HG03159 (cell line): ENCODE measurements at regions not wholly inside any gene's neighbourhood (a gene's known extent, or its start where the extent isn't known, plus 50 kb on each side); places are given as distances from the start of the nearest gene placed in this dataset.
A peak's percentile ranks its signal among the peaks of the same experiment; 100 is the strongest.
"Not testable (repeated sequence)": the region's sequence is repeated elsewhere in the genome, so short reads cannot be mapped to it uniquely, and the experiment has no call there.

ENCODE experiments used
- ATAC-seq: cut with Tn5 transposase; IDR thresholded peaks from one replicate; pipeline ENCODE4 v1.9.1; 2021; ENCODE audit warnings: mild to moderate bottlenecking, moderate library complexity; ENCODE audit not compliant: unreplicated experiment

DNA sequence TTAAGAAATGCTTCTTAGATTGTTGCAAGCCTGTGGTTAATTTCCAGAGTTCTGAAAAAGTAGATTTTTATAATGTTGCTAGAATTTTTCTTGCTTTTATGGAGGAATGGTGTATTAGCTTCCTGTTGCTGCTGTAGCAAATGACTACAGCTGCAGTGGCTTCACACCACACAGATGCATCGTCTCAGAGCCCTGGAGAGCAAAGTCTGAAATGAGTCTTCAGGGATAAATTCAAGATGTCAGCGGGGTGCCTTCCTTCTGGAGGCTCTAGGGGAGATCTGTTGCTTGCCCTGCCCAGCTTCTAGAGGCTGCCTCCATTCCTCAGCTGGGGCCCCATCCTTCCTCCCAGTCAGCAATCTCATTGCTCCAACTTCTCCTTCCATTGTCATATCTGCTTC lies 187.8 kb downstream of the ZNF516 start:
- no peak for ATAC-seq

DNA sequence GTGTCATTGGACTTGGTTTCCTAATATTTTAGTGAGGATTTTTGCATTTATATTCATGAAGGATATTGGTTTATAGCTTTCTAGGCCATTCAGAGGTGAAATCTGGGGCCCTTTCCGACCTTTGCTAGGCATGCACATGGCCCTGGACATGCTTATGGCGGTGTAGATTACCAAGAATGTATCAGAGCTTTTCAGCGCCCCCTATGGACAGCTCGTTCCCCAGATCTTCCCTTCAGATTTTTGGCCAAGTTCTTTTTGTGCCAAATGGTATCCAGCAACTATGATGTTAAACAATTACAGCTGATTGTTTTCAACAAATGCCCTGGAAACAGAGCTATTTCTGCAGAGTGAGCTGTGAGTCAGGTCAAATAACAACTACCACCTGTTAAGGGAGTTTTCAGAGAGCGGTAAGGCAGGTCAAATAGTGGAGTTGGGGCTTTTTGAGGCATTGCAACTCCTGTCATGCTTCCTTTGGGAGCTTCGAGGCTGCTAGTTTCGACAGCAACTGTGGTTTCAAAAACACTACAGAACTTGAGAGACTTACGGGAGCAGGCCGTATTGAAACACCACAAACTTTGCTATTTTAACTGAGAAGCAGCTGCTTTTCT lies 188.3 kb downstream of the ZNF516 start:
- ATAC-seq: no peak

DNA sequence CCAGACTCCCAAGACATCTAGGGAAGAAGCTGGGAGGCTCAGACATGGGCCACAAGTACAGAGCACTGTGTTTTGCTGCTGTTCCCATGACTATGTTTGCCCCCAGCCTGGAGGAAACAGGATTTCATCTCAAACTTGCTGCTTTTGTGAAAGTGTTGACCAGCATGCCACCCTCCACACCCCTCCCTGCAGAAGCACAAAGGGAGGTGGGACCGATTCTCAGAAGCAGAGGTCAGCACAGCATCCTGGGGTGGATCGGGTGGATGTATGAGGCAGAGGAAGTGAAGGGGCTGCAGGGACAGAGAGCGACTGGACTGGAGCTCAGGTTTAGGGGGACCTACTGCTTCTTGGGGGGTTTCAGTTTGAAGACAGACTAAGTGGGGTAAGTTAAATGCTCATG lies 209.2 kb downstream of the ZNF516 start:
- no peak for ATAC-seq

DNA sequence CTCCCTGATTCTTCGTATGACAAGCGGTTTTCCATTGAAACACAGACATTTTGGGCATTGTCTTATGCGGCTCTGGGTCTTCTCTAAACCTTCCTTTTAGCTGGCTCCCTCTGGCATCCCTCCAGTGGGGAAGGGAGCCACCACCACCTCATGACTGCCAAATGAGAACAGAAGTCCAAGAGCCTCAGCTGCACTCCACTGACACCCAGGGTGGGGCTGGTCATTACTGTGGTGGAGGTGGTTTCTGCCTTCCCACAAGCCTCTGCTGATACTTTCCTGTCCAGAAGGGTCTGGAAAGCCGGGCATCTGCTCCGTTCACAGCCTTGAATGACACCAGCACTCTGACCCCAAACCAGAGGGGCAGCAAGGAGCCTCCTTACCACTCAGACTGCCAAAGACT lies 213.5 kb downstream of the ZNF516 start:
- ATAC-seq: no peak

DNA sequence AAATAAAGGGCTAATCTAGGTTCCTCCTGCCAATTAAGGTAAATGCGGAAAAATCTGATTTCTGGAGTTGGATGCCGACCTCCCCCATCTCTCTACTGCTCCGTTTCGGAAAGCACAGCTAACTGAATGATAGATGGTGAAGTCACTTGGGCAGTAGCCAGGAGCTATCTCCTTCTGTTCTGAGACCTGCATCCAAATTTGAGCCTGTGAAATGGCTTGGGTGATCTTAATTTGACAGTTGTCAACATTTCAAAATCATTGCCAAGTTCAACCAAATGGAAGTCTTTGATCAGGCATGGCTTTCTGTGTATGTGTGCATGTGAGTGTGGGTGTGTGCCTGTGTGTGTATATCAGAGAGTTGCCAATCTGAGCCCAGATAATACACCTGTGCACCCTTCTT lies 217.2 kb downstream of the ZNF516 start:
- ATAC-seq: no peak

DNA sequence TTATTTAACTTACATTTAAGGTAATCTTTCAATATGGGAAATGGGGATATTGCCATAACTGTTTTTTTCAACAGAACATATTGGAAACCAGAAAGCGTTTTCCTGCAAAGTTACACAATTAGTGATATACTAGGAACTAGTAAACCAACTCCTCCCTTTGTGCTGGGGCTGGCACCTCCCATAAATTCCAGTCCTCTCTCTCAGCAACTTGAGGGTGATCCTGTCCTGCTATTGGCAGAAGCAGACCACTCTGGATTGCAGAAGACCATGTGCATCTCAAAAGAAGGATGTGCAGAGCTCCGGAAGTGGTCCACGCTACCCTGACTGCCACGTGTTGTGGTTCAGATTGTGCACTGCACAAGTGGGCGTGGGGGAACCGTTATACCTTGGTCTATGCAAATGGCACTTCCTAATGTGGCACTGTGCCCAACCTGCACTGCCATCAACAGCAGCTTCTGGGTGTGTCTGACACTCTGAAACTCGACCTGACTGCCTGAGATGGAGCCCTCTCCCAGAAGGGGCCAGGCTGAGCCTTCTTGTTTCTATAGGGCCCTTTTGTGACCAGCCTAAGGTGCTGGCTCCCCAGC lies 219.2 kb downstream of the ZNF516 start:
- no peak for ATAC-seq

DNA sequence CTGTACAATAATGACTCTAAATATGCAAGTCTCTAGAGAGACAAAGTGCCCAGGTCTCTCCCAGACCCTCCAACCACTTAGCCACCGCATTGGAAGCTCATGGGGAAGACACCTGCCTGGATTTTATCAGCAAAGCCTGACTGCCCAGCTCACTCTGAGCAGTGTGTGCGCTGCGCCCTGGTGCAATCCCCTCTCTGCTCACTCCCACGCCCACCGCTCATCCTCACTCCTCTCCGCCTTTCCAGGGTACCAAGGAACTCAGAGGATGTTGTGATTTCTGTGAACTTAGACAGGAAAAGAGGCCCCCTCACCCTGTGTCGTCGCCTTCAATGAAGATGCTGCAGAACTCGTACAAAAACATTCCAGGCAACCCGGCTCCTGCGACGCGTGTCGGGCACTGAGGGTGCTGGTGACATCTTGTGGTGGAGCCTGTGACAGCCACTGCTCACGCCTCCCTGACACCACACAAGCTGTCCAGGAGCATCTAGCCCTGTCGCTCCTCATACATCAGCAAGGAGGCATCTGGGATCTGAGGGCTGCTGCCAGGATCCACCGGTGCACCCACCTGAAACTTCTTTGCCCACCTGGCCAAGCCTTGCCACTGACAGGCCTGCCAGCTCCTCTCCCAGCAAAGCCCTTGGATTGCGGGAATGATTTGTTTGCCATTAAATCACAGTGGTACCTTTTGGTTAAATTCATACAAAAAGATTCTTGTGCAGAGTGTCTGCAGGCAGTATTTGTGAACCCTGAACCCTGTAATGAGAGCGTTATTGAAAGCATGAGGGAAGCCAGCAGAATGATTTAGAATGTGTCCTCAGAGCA lies 220.4 kb downstream of the ZNF516 start:
- ATAC-seq: peak; percentile 50

DNA sequence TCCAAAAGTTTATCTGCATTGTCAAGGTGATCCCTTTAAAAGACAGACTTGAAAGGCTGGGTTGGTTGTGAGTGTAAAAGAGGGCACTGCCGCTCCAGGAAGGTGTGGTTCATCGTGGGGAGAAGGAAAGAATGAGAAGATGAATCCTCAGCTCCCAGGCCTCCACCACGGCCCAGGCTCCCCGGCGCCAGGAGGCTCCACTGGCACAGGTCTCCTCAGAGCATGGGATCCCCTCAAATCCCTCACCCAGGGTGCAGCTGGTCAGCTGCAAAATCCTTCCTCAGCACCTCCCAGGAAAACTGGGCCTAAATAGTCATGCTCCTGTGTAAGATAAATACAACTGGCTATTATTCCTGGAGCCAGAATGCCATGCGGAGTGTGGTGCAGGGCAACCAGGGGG lies 221.1 kb downstream of the ZNF516 start:
- ATAC-seq: no peak

DNA sequence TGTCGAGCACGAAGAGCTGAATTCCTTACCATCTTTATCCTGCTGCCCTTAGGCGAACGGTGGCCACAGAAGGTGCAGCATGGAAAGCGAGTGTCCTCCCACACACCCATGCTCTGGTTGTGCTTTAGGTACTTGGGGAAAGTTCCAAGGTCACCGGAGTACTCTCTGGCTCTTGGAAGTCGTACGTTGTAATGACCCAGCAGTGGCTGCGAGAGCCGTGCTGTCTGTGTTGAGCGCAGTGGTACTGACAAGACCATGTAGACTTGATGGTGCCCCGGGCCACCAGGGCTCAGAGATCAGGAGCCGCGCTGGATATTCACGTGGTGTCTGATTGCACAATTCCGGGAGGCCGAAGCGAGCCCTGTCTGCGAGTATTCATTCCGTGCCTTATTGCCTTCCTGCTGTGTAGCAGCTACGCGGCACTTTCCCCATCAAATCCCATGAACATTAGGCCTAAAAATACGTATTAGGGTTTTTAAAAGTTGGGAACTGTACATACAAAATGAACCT lies 222.0 kb downstream of the ZNF516 start:
- ATAC-seq: no peak

DNA sequence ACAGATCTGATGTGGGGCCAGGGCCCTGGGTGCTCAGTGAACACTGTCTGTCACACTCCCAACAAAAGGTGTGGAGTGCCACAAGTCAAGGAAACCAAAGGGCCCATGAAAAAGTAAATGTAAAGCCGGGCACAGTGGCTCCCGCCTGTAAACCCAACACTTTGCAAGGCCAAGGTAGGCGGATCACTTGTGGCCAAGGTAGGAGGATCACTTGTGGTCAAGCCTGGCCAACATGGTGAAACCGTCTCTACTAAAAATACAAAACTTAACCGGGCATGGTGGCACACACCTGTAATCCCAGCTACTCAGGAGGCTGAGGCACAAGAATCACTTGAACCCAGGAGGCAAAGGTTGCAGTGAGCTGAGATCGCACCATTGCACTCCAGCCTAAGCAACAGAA lies 227.6 kb downstream of the ZNF516 start:
- not testable (repeated sequence) for ATAC-seq

DNA sequence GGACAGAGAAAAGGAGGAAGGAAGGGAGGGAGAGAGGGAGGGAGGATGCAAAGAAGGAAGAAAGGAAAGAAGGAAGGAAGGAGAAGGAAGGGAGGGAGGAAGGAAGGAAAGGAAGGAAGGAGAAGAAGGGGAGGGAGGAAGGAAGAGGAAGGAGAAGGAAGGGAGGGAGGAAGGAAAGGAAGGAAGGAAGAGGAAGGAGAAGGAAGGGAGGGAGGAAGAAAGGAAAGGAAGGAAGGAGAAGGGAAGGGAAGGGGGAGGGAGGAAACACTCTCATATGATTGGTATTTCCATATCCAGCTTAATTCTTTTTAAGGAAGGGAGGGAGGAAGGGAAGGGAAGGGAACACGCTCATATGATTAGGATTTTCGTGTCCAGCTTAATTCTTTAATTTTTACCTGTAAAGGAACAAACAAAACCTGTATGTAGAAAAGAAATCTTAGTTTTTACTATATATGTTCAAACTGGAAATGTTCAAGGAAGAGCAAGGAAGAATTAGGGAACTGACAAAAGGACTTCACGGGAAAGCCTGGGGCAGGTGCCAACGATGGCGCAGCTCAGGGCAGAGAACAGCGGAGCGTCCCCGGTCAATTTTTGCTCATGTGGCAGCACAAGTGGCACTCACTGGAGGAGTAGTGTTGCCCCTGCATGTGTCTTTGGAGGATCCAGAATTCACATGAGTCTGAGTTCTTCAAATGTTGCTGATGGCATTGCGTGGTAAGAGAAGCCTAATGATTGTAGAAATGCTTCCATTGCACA lies 228.6 kb downstream of the ZNF516 start:
- ATAC-seq: no peak

DNA sequence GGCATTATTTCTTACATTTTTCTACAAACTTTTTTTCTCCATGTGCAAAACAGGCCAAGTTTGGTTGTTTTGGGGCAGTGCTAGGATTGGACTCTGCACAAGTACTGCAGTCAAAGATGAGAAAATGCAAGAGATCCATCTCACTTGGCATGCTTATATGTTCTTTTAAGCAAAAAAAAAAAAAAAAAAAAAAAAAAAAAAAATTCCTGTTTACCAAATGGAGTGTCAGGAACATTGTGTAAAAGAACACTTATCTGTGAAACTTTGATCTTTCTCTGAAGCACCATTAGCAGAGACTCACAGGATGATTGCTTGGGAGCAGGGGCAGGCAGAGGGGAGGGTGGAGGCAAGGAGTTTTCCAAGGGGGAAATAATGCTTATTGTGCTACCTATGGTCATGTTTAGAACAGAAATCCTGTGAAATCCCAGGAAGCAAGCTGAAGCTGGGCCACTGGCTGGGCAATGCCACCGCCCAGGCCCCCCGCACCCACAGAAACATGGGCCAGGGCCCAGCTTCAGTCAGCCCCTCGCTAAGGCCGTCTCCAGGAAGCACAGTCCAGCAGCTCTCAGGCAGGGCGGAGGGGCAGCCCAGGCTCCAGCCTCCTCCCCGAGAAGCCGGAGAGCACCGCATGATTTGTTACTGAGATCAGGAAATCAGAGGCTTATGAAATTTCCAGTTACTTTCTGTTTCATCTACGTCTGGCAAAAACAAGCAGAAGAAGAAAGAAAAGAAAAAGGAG lies 229.4 kb downstream of the ZNF516 start:
- no peak for ATAC-seq

DNA sequence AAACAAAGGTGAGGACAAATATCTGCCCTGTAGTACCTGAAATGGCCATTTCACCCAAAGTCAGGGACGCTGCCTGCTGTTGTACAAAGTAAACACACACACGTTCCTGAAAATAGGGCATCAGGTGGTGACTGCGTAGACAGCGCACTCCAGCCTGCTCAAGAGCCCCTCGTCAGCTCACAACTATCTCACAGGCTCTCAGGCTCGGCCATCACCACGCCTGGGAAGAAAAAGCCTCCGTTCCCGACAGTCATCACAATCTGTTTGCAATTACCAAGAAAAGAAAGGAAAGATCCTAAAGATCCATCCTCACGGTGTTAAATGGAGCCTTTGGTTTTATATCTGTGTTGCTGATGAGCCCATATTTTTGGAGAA lies 230.2 kb downstream of the ZNF516 start:
- no peak for ATAC-seq

DNA sequence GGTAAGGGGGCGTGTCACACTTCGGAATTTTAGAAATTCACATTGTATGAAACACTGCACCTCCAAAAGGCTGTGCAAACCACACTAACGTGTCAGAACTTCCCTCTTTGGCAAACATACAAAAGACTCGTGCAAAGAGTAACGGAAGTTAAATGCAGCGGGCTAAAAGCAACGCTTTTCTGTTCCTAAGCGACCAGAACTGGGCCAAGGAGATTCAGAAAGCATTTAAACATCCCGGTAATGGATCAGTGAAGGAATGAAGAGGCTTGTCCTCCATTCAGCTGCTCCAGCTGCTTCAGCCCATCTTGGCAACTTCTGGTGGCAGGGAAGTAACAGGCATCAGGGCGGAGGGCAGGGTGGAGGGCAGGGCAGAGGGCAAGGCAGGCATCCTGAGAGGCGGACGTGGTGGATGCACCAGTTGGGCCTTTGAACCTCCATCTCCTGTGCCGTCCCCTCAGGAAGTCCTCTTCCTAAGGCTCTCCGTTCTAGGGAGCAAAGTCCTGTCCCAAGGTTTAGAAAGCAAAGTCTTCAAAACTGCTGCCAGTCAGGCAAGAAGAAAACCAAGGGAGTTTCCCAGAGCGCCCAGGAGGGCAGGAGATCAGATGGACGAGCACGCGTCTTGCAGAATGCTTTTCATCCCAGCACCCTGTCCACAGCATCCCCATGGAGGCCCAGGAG lies 230.7 kb downstream of the ZNF516 start:
- no peak for ATAC-seq

DNA sequence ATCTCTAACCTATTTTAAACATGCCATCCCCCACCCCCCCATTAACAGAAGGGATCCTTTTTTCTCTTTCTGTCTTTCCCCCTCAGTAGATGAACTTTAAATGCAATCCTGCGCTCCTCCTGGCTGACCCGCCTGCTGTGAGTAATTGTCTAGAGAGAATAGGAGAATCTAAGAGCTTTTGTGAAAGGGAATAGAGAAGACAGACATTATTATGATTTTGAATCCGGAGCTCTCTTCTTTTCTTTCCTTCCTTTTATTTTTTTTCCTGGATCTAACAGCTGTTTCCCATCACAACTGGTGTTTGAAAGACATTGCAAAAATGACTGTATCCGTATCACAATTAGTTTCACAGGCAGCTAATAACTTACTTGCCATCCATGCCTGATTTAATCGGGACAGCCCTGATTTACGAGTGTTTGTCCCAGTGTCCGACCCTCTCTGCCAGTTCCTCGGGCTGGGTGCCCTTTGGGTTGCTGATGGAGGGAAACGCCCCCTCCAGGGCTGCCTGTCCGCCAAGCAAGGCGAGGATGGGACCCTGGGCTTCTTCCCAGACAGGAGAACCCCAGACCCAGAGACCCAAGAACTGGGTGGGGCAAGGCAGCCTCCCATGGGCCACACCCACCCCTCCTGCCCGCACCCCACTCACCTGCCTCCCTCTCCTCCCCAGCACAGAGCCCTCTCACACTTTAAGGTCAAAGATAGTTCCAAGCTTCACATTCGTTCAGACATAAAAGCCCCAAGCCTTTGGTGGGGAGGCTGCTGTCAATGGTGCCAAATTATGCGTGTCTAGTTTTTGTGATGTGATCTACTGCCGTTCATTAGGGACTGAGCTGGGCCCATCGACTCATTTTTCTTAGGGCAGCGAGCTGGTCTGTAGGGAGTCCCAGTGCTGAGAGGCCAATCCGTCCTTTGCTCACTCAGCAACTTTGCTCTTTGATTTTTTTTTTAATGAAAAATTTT lies 231.7 kb downstream of the ZNF516 start:
- no peak for ATAC-seq

DNA sequence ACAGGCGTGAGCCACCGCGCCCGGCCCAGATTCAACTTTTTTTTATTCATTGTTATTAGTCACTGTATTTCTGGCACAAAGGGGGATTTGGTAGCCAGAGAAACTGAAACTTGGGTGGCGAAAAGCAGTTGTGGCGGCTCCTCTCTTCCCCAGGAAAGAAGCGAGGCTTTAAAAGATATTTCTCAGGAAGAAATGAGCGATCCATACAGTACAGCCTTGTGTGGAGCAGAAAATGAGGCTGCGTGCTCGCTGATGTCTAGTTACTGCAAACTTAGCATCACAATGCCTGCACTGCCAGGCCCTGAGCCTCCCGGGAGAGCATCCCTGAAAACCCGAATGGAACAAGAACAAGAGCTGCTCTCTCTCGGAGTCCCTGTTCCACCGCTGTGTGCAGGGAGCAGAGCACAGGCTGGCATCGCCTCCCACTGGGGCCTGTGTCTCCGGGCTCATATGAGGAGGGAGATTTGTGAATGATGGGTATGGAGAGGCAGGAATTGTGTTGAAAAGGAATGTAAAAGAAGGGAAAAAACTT lies 234.0 kb downstream of the ZNF516 start:
- ATAC-seq: no peak

DNA sequence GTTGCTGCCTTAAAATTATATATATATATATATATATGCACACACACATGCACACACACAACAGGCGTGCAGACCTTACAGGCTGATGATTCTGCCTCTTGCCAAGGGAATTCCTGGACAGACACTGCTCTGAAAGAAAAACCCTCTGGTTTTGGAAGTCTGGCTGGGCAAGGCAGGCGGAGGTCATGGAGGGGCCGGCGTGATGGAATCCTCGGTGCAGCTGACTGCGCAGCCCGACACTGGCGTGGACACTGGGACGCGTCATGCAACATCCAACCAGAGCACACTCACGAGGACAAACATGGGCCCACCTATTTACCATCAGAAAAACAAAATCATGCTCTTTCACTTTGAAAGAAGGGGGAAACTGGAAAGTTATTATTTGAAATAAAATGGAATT lies 235.3 kb downstream of the ZNF516 start:
- ATAC-seq: no peak

DNA sequence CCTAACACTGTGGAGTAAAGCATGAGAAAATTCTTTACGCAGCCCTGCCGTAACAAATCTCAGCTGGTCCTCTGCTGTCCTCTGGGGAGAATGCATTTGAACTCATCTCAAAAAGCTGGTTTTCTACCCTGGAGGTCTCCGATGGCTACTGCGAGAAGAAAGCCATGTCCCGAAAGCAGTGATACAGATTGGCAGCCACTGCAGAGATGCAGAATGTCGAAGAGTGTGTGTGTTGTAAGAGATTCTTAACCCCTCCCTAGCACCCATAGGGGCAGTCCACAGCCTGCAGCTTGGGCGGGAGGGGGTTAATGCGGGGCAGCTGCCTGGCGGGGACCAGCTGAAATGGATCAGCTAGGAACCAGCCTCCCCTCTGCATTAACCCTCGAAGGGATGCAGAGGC lies 235.9 kb downstream of the ZNF516 start:
- no peak for ATAC-seq

DNA sequence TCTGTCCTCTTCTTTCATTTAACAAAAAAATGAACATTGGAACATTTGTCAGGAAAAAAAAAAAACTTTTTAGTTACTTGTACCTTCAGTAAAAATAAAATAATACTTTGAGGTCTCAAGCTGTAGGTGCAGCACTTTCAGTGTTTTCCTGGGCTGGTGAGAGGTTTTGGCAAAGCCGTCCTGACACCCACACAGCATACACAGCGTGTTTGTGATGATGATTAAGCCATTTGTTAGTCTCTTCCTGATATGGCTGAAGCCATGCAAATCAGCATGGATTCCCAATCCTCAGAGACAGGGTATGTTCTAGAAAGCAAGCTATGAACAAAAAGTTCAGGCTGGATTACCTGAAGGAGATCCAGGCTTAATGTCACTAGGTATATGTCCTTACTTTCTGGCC lies 236.8 kb downstream of the ZNF516 start:
- ATAC-seq: no peak
